HepG2 (cell line): ENCODE measurements at regions not wholly inside any gene's neighbourhood (a gene's known extent, or its start where the extent isn't known, plus 50 kb on each side); places are given as distances from the start of the nearest gene placed in this dataset.
"Not testable (repeated sequence)": the region's sequence is repeated elsewhere in the genome, so short reads cannot be mapped to it uniquely, and the experiment has no call there.

Source experiments
- ARNT ChIP-seq: fragments of 450-650 bp; IDR thresholded peaks from 2 replicates; pipeline ENCODE4 v1.6.1; 2017
- ATF3 ChIP-seq: sonication (generic); formaldehyde crosslinking; IDR thresholded peaks from 2 replicates; pipeline ENCODE4 v1.4.0; 2020; ENCODE audit warnings: missing genetic modification reagents
- CTCF ChIP-seq: sonication (generic); formaldehyde crosslinking; IDR thresholded peaks from 2 replicates; pipeline ENCODE4 v1.5.0; 2020; ENCODE audit warnings: mild to moderate bottlenecking, missing genetic modification reagents, moderate library complexity
- GABPB1 ChIP-seq: IDR thresholded peaks from 2 replicates; pipeline ENCODE4 v1.6.1; 2016; ENCODE audit warnings: mild to moderate bottlenecking, missing genetic modification reagents, moderate library complexity, missing compliant biosample characterization
- IRF2 ChIP-seq: IDR thresholded peaks from 2 replicates; pipeline ENCODE4 v1.6.1; 2018; ENCODE audit warnings: missing genetic modification reagents, missing compliant biosample characterization
- KLF15 ChIP-seq: sonication (generic); formaldehyde crosslinking; IDR thresholded peaks from 2 replicates; pipeline ENCODE4 v1.8.1; 2023; ENCODE audit warnings: borderline replicate concordance, mild to moderate bottlenecking, inconsistent platforms, missing genetic modification reagents, mixed read lengths
- MAX ChIP-seq: IDR thresholded peaks from 2 replicates; pipeline ENCODE4 v1.6.1; 2012; ENCODE audit warnings: inconsistent platforms
- NR1H2 ChIP-seq: sonication (generic); formaldehyde crosslinking; IDR thresholded peaks from 2 replicates; pipeline ENCODE4 v1.8.1; 2022; ENCODE audit warnings: low read depth, missing genetic modification reagents, borderline replicate concordance
- POLR2A ChIP-seq, 2 experiments: IDR thresholded peaks; 2 replicates each; pipeline ENCODE4 v1.6.1; 2011; ENCODE audit warnings: low read depth in 2 of 2, low read length in 2 of 2, mild to moderate bottlenecking in 1 of 2, moderate library complexity in 1 of 2; ENCODE audit not compliant: insufficient read depth in 1 of 2
- USF2 ChIP-seq, 2 experiments: sonication (generic) in 1 of 2; formaldehyde crosslinking in 1 of 2; IDR thresholded peaks; 2 replicates each; pipeline versions ENCODE4 v1.5.1 to v1.6.1; 2011 to 2020; ENCODE audit warnings: borderline replicate concordance in 1 of 2, low read depth in 1 of 2, low read length in 1 of 2, mild to moderate bottlenecking in 1 of 2, missing genetic modification reagents in 1 of 2, moderate library complexity in 1 of 2
- ZBTB1 ChIP-seq: sonication (generic); formaldehyde crosslinking; IDR thresholded peaks from 2 replicates; pipeline ENCODE4 v1.4.0; 2020; ENCODE audit warnings: missing genetic modification reagents, borderline replicate concordance
- ZGPAT ChIP-seq: IDR thresholded peaks from 2 replicates; pipeline ENCODE4 v1.6.1; 2016; ENCODE audit warnings: mild to moderate bottlenecking
- ZNF274 ChIP-seq: sonication (generic); formaldehyde crosslinking; IDR thresholded peaks from 2 replicates; pipeline ENCODE4 v1.5.1; 2020; ENCODE audit warnings: mild to moderate bottlenecking, missing genetic modification reagents
- TF ChIP-seq, protein P1 (sequence below): sonication (generic); formaldehyde crosslinking; IDR thresholded peaks from 2 replicates; pipeline ENCODE4 v1.4.0; 2020; ENCODE audit warnings: missing genetic modification reagents, borderline replicate concordance

DNA sequence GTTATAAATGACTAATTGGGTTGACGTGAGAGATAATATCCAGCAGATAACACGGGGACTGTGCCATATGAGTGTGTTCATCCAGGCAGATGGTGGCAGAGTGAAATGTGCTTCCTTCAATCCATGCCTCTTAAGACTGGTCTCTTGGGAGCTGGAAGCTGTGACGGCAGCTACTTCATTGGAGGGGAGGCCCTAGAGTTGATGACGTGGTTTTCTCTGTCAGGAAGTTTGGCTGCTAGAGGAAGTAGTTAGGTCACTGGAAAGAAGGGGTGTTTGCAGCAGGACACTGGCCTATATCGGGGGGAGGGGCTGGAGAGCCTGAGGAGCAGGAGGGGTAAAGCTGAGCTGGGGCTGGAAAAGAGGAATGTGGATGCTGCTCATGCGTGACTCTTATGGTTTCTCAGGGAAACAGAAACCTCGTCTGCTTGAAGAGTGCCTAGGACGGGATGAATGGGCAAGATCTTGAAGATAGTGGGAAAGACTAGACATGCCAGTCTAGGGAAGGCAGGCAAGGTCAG is 3051.6 kb downstream of the RPIA start:
- TF ChIP-seq ZGPAT (CRISPR knock-in tag); ARNT; IRF2 (CRISPR knock-in tag); CTCF; USF2 (IDR thresholded peaks at IDR 0.05; ENCODE audit: low read depth, low read length); USF2 (CRISPR knock-in tag; IDR thresholded peaks at IDR 0.05; ENCODE audit: borderline replicate concordance); NR1H2; GABPB1 (CRISPR knock-in tag); ZBTB1 (CRISPR knock-in tag); ATF3; ZNF274; MAX; KLF15 (CRISPR knock-in tag); POLR2A (IDR thresholded peaks at IDR 0.05; ENCODE audit: insufficient read depth in 1 of 2, low read depth in 2 of 2, low read length in 2 of 2): not testable (repeated sequence)
- TF ChIP-seq, protein P1, sequence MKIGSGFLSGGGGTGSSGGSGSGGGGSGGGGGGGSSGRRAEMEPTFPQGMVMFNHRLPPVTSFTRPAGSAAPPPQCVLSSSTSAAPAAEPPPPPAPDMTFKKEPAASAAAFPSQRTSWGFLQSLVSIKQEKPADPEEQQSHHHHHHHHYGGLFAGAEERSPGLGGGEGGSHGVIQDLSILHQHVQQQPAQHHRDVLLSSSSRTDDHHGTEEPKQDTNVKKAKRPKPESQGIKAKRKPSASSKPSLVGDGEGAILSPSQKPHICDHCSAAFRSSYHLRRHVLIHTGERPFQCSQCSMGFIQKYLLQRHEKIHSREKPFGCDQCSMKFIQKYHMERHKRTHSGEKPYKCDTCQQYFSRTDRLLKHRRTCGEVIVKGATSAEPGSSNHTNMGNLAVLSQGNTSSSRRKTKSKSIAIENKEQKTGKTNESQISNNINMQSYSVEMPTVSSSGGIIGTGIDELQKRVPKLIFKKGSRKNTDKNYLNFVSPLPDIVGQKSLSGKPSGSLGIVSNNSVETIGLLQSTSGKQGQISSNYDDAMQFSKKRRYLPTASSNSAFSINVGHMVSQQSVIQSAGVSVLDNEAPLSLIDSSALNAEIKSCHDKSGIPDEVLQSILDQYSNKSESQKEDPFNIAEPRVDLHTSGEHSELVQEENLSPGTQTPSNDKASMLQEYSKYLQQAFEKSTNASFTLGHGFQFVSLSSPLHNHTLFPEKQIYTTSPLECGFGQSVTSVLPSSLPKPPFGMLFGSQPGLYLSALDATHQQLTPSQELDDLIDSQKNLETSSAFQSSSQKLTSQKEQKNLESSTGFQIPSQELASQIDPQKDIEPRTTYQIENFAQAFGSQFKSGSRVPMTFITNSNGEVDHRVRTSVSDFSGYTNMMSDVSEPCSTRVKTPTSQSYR (CRISPR knock-in tag) = not testable (repeated sequence)
